C4-2B (cell line): ENCODE measurements at regions not wholly inside any gene's neighbourhood (a gene's known extent, or its start where the extent isn't known, plus 50 kb on each side); places are given as distances from the start of the nearest gene placed in this dataset.

Experiments used
- CTCF ChIP-seq: fragments of 450-650 bp; conservative IDR thresholded peaks from 2 replicates; pipeline ENCODE4 v1.5.1; 2017; ENCODE audit warnings: mild to moderate bottlenecking
- ZFX ChIP-seq: fragments of 450-650 bp; IDR thresholded peaks from 2 replicates; pipeline ENCODE4 v1.6.1; 2017

GRCh38 chrX:3516051-3516541 lies 169.6 kb upstream of the MXRA5 start:
- no peak for TF ChIP-seq CTCF
- no peak for TF ChIP-seq ZFX
